GM19324 (cell line): ENCODE measurements at regions not wholly inside any gene's neighbourhood (a gene's known extent, or its start where the extent isn't known, plus 50 kb on each side); places are given as distances from the start of the nearest gene placed in this dataset.

Source experiments
- ATAC-seq: cut with Tn5 transposase; IDR thresholded peaks from one replicate; pipeline ENCODE4 v1.9.1; 2021; ENCODE audit warnings: mild to moderate bottlenecking, moderate library complexity; ENCODE audit not compliant: unreplicated experiment, low FRiP score

DNA sequence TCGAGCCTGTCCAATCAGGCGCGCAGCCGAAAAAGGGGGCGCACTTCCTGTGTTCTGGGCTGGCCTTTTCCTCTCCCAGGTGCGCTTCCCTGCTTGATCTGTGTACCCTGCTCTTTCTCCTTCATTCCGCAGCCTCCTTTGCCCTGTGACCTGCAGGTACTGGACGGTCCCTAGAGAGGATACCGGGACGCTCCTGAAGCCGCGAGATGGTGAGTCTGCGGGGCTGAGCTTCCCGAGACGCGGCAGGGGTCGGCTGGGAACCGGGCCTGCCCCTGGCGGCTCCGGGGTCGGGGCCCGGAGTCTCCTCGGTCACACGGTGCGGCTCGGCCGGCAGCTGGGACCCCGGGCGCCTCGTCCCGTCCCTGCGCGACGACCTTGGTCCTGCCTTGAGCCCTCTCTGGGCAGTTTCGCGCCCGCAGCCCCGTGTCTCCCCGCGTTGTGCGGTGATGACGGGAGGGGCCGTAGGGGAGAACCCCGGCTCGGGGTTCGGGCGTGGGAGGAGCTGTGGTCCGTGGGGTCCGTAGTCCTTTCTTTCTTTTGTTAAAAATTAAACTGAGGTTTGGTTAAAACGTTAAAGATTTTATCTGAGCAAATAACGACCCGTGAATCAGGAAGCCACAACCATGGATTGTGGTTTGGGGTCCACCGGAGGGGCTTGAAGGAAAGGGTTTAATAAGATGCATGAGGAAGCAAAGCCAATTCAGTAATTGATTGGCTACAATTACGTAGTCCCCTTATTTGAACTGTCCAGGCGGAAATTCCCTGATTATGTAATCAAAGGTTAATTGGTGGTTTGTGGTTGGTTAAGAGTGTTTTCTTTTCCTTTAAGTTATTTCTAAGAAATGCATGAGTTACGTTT, 172.8 kb upstream of the ZNF267 start:
- ATAC-seq = peak; percentile 92

DNA sequence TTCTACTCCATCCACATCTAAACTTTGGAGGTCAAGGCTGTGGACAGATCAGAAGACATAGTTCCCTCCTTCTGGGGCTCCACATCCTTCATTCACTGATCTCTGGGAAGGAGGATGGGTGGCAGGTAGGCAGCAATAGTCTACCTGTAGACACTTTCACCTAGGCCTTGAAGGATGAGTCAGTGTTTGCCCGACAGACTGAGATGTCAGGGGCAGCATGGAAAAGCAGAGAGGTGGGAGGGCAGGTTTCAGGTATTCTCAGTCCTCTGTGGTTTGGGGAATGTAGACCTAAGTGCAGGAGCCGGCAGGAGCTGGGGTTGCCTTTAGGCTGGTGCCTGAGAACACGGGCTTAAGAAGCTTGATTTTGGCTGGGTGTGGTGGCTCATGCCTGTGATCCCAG, 171.9 kb upstream of the ZNF267 start:
- ATAC-seq = no peak

GRCh38 chr16:31702796-31703195, 170.8 kb upstream of the ZNF267 start:
- no peak for ATAC-seq

DNA sequence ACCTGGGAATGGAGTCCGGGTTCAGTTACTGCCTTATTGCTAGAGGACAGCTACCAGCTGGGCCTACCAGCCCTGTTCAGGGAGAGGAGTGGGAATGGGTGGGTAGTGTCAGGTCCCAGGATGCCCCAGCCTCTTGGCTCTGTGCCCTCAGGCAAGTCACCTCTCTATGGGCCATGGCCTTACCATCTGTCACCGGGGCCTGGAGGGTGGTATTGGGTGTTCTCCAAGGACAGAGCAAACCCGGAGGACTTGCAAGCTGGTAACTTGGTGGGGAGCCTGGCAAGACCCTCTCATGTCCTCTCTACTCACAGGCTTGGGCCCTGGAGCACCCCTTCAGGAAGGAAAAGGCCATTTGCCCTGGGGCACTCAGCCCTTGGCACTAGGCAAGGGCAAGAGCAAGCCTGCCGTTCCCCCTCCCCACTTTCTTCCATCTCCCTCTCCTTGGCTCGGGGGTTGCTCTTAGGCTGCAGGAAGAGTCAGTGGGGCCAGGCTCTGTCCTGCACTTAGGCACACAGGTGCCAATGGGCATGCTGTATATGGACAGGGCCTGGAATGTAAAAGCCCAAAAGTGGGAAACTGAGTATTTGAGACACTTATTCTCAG, 170.0 kb upstream of the ZNF267 start:
- no peak for ATAC-seq

- ATAC-seq = no peak
Observed at GRCh38 chr16:31704138-31704537, 169.5 kb upstream of the ZNF267 start.

DNA sequence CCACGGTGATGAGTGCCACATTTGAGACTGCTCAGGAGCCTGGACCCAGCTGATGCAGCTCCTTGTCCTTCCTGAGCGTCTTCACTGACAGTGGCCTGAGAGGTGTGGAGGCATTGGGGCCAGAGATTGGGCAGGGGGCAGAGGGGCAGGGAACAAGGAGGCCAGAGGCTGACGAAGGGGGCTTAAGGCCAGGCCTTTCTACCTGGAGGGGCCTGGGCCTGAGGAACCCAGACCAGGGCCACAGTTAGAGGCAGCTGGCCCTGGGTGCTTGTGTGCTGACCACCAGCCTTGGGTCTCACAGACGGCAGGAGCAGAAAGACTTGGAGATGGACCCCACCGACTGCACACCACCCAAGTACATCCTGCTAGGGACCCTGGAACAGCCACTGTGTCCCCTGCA, 168.2 kb upstream of the ZNF267 start:
- no peak for ATAC-seq

DNA sequence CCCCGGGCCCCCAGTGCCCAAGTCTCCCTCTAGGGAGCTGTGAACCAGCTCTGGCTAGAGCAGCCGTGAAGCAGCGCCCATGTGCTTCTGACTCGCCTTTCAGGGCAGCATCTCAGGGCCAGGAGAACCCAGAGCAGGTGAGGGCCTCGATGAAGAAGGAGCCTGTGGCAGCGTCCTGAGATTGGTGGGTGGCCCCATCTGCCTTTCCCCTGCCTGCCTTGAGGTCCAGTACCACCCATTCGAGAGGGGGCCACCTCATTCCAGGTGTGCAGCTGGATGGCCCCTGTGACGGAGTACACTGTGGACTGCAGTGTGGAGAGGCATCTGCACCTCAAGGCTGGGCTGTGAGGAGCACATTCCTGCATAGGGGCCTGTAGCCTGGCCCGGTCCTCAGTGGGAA, 167.3 kb upstream of the ZNF267 start:
- ATAC-seq = no peak

DNA sequence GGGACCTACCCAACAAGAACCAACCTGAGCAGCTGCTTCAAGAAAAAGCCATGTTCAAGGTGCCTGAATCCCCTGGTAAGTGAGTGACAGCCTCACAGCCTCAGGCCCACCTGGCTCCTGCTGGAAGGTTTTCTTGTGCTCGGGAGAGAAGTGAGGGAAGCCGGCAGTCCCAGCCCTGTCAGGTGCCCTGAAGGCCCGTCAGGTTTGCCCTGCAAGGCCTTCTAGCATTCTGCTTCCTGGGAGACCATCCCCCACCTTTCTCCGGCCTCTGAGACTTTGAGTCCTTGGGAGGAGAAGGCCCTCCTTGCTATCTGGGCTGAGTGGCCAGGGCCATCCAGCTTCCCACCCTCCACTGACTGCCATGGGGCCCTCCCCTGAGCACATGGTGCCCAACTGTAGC, 166.7 kb upstream of the ZNF267 start:
- no peak for ATAC-seq

GRCh38 chr16:31707743-31708335, 165.8 kb upstream of the ZNF267 start:
- ATAC-seq = no peak

DNA sequence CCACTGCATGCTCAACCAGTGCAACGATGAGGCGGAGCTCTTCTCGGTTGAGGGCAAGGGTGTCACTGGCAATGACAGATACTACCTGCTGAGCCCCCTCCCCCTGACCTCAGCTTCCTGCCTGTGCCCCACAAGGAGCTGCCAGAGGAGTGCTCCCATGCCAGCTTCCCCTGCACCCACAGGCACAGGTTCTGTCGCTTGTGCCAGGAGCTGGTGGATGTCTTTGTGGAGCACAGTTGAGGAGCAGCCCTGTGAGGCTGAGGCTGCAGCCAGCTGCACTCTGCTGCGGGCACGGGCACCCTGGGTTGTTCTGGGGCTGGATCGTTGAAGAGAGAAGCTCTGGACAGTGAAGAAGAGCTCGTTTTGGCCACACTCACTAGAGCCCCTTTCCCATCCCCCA, 165.3 kb upstream of the ZNF267 start:
- ATAC-seq = no peak

GRCh38 chr16:31709181-31709580, 164.4 kb upstream of the ZNF267 start:
- ATAC-seq = no peak

DNA sequence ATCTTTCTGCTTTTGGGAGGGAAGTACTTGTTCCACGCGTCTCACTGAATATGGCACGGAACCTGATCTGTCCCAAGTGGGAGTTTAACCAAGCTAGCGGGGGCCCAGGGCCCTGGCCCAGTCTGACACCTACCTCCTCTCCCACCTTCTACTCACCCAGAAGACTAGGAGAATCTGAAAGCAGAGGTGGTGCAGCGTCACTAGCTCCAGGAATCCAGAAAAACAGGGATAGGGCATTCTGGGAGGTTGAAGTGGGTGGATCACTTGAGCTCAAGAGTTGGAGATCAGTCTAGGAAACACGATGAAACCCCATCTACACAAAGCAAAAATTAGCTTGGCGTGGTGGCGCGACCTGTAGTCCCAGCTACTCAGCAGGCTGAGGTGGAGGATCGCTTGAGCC, 163.5 kb upstream of the ZNF267 start:
- ATAC-seq = no peak

- ATAC-seq = no peak
Observed at GRCh38 chr16:31710880-31711279, 162.7 kb upstream of the ZNF267 start.

- ATAC-seq = no peak
Observed at GRCh38 chr16:31711344-31711845, 162.2 kb upstream of the ZNF267 start.

DNA sequence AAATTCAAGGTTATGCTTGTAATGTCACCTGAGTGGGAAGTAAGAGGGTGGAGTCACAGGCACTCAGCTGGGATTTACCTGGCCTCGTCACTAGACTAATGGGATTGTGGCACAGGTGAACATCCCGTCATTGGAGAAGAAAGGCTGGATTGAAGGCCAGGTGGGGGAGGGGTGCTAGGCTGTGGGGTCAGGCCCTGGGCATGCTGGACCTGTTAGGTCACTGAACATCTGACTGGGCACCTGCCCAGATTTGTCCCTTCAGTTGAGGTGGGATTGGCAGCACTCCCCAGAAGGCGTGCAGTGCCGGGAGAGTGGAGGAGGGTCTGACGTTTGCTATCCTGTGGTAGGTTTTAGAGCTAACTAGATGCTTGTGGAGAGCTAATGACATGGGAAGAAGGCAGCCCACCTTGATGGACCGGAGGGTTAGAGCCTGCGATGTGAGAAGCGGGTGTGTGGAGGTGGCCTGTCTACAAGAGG, 161.5 kb upstream of the ZNF267 start:
- ATAC-seq = no peak

GRCh38 chr16:31713071-31713944, 160.3 kb upstream of the ZNF267 start:
- ATAC-seq = peak; percentile 94

- no peak for ATAC-seq
Observed at GRCh38 chr16:31713945-31714902, 159.4 kb upstream of the ZNF267 start.

DNA sequence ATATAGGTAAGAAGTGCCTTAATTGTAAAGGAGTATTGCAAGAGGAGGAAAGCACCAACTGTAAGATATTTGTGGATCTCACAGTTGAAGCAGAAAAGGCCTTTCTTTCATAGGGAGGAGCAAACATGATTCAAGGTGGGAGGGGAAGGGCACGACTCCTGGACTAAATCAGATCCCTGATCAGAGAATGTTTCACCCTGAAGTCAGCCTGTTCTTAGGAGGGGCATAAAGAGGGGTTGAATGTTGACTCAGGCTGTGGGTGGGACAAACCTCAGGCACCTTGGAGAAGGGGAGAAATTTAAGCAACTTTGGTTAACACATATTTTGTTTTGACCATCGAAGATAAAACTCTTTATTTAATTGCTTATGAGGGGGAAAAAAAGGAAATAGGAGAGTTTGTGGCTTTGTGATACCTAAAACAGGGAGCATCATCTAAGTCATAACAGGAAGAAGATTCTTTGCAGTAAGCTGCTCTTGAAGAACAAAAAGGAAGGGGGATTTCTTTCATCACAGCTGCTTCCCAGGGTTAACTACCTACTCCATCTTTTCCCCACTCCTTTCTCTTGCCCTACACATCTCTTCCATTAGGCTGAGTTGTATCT, 158.6 kb upstream of the ZNF267 start:
- ATAC-seq = no peak

DNA sequence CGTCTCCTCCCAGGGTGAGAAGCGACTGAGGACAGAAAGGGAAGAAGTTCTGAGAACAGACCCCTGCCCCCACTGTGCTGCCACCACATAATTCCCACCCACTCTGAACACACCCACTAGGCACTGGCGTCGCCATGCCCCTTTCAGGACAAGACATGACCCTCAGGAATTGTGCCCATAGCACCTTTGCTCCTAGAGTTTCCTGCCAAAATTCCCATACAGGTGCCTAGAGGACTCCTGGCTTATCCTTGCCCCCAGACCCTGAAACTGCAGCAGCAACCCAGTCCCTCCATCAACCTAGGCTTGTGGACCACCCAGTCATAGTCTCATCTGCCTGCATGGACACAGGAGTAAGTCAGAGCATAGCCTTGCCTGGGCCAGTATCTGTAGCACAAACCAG, 157.7 kb upstream of the ZNF267 start:
- no peak for ATAC-seq
